DMS 273 (cell line): ENCODE measurements at regions not wholly inside any gene's neighbourhood (a gene's known extent, or its start where the extent isn't known, plus 50 kb on each side); places are given as distances from the start of the nearest gene placed in this dataset.

Source experiments
- DNase-seq: peaks from one replicate; lab custom pipeline; 2025; ENCODE audit not compliant: unreplicated experiment; lab: John Stamatoyannopoulos, UW

DNA sequence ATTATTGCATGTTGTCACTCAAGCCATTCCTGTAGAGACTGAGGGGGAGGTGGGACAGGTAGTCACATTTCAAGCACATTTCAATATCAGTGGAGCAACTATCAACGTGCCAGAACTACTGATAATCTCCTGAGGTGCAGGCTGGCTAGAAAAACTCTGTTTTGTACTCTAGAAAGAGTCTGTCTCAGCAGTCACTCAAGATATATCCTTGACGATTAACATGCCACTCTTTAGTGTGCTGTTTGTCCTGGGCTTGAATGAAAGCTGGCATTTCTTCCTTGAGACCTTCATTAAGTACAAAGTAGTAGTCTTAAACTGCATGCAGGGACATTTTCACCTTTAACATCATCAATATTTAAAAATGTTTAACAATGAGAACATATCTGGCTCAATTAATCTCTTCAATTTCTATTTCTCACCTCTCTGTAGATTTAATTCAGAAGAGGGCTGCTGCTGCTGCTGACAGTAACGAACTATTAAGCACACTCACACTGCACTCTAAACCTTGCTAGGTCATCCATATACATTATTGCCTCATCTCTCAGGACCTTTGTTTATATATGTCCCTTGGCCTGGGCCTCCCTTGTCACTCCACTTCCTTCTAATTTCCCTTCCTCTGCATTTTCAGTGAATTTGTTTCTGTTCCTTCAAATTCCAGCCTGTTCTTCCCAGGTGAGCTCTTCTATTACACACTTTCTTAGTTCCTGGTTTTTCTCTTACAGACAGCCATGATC lies 412.0 kb downstream of the HAPSTR1 start:
- DNase-seq: no peak

DNA sequence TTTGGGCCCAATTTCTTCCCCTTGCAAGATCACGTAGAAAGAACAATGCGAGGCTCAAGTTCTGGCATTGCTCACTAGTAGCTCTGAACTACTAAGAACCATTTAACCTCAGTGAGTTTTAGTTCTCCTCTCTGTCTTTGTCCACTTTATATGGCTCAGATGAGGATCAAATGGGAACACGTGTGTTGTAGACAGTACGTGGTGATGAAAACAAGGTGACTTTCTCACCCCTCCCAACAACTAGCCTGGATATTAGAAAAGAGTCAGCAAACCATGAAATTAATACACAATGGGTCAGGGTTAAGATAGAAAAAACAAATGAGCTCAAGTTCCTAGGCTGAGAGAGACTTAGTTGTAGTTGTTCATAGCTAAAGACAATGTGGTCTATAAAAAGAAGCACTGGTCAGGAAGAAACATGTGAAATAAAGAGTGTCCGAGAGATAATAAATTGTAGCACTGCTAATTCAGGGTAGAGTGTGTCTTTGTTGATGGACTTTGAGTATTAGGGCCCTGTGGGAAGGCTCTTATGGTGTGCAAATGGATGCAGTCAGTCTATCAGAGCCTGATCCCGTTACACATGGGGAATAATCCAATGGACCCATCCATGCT lies 417.0 kb downstream of the HAPSTR1 start:
- no peak for DNase-seq

DNA sequence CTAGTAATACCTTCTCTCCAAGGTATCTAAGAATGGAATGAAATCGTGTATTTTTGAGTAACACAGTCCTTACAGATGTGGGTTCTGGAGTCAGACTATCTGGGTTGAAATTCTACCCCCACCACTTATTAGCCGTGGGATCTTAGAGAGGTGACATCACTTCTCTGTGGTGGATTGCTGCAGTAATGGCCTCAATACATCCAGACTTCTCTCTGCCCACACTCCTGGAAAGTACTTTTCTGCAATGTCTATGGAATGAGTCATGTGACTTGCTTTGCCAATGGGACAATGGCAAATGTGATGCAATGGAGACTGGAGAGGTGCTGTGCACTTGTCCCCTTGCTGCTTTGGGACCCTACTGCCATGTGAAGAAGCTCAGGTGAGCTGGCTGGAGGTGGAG lies 418.2 kb downstream of the HAPSTR1 start:
- DNase-seq: no peak

DNA sequence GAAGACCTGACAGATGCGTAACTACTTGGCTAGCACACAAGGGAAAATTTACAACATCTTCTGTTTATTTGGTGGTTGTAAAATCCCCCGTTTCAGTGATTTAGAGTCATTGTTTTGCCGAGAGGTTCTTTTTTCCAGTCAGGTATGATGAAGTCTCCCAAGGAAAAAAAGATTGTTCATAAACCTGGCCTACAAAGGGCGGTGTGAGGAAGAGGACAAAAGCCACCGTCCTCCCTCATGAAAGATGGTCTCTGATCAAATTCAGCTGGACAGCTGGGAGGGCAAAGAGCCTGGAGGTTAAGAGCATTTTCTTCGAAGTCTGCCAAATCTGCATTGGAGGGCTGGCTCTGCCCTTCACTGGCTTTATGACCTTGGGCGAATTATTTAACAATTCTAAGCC lies 419.9 kb downstream of the HAPSTR1 start:
- no peak for DNase-seq

DNA sequence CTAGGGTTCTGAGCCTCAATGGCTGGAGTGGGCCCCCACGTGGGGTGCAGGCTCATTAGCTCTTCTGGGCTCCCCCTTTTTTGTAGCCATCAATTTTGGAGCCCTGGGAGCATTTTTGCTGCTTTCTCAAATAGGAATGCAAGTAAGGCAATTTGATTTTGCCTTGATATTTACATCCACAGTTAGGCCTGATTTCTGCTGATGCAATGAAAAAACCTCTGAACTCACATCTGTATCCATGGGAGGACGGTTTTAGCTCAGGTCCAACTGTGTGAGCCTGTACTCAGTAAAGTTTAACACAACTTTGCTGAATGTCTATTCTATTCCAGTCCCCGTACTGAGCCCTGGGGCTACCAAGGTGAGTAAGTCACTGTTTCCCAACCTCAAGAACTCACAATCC lies 425.0 kb downstream of the HAPSTR1 start:
- no peak for DNase-seq

DNA sequence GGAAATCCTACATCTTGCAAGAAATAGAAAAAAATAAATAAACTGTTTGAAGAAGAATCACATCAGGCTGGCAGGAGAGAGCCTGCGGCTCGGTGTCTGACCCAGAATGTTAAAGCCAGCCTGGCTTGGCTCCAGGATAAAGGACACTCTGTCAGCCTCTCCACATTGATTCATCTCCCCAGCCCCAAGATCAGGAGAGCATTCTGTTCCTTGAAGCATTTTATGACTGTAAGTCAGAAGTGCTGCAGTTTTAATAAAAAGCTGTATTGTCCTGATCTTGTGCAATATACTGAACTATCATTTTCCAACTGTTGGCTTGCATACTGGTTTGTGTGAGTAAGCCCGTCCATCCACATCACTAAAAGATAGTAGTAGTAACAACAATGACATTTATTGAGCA lies 426.6 kb downstream of the HAPSTR1 start:
- DNase-seq: no peak

DNA sequence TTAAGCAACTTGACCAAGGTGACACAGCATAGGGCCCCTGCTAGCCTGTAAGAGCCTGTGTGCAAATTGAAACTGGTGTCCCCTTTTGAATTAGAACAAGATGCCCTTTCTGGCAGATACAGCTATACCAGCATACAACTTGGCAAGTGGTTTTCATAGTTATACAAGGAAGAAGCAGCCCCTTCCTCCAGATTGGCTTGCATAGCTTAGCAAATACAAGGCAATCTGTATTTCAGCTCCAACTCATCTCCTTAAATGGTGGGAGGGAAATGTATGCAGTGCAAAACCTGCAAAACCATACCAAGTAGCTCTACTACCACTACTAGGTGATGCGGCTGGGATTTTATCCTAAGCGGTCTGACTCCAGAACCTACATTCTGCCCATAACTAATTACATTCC lies 427.1 kb downstream of the HAPSTR1 start:
- DNase-seq: no peak

DNA sequence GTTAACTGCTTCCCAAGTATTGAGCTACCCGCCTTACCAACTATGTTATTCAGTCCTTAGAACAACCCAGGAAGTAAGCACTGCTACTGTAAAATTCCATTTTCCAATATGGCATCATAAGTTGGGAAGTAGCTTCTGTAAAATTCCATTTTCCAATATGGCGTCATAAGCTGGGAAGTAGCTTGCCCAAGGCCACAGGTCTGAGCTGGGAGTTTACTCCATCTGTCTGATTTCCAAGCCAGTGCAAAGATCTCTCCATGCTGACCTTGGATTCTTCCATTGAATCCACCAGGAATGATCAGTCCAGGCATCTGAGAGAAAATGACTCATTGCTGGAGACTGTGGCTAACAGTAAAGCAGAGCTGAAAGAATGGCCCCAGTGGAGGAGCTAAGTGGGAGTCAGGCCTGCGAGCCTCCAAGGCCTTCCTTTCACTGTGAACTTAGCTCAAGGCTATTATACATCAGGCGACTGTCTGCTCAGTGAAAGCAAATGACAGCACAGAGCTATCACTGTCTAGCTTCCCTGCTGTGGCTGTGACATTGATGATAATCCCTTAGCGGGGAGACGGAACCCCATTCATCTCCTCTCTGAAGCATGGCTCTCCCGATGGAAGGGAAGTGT lies 430.4 kb downstream of the HAPSTR1 start:
- DNase-seq: no peak

DNA sequence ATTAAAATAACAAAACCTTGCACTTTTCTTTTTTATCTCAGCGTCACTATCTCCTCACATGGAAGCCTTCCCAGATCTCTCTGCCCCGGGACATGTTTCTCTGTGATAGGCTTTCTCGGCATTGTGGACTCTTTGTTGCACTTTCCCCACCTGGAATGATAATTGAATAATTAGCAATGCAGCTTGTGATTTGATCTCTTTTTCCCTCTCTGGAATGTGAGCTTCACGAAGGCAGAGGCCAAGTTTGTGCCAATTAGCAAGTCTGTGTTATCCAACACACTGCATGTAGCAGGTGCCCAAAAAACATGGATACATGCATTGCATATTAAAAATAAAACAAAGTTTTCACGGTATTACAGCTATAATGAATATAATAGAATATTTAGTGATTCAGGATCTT lies 431.2 kb downstream of the HAPSTR1 start:
- no peak for DNase-seq

DNA sequence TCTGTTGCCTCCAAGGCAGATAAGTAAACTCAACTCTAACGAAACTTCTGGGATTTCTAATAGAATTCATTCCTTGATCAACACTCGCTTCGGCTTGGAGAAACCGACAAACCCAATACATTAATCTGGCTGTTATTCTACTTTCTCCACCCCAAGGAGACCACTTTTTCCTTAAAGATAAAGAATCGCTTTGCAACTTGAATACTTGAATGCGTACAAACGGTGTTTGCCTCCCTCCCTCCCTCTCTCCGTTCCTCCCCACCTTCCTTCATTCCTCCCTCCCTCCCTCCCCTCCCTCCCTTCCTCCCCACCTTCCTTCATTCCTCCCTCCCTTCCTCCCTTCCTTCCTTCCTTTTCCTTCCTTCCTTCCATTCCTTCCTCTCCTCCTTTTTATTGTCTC lies 432.6 kb downstream of the HAPSTR1 start:
- DNase-seq: no peak

DNA sequence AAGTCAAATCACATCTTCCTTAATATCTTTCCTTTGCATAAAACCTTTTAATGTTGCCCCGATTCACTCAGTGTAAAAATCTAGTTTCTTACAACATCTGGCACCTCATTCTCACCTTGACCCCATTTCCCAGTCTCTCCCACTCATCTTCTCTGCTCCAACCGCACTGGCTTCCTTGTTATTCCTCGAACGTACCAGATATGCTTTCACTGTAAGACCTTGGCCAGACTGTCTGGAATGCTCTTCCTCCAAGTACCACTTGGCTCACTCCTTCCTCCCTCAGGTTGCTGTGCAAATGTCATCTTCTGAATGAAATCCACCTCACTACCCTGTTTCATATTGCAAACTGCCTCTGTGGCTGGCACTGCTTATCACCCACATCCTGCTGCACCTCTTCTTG lies 433.6 kb downstream of the HAPSTR1 start:
- no peak for DNase-seq

DNA sequence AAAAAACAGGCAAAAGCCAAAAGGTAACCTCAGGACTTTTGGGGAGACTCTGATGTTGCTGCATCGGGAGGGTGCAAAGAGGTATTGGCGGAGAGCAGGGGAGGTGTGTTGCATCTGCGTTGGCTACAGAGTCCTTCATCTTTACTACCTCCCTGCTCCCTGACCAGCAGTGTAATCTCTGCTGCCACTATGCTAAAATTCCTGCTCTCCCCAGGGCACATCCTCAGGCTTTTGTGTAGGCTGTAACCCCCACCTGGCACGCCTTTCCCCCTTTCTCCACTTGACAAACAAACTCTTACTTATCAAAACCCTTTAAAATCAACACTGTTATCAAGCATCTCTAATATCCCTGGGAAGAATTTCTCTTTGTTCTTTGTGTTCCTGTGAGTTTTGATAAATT lies 435.3 kb downstream of the HAPSTR1 start:
- DNase-seq: no peak

DNA sequence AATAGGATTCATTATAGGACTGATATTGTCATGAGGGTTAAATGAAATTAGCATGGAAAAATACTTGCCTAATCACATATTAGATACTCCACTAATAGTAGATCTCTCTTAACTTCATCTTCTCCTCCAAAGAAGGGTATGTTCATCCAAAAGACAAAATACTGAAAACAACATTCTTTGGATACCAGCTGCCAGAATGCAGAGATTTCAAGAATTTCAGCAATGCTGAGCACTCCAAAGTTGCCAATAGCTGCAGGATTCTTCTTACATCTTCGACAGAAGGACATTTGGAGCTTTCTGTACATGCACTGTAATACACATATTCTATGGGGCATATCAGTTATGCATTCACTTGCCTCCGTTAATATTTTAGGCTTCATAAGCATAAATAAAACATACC lies 436.5 kb downstream of the HAPSTR1 start:
- DNase-seq: no peak

DNA sequence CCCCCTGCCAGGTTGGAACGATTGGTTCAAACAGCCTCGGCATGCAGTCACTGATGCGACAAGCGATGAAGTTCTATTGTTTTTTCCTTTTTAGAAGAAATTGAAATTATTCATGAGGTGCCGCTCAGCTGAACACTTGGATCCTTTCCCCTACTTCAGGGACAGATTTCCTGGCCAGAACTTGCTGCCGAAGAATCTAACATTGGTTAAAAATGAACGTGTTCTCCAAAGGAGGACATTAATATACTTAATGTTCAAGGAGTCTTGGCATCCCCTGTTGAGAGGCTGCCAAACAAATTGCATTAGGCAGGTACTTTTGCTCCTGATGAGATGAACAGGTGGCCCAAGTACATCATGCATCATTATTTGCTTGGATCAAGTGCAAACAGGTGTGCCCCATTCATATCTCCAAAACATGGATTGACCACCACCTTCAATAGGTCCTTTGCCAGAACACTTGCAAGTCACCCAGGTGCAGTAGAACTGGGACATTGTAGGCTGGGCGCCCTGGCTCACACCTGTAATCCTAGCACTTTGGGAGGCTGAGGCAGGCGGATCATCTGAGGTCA lies 437.2 kb downstream of the HAPSTR1 start:
- no peak for DNase-seq

DNA sequence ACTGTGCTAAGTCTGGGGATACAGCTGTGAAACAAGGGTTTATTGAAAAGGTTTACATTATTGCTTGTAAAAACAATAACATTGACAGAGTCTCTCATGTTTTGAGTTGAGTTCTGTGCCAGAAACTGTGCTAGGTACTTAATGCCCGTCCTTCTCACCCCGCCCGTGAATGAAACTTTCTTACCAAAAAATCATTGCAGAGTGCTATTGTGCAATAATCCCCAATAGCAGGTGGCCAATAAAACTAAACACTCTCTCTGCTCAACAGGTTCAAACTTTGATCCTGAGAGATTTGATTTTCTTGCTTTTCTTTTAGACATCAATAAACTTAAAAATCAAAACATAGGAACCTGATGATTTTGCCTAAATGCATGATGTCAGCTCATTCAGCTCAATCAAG lies 441.6 kb downstream of the HAPSTR1 start:
- no peak for DNase-seq

DNA sequence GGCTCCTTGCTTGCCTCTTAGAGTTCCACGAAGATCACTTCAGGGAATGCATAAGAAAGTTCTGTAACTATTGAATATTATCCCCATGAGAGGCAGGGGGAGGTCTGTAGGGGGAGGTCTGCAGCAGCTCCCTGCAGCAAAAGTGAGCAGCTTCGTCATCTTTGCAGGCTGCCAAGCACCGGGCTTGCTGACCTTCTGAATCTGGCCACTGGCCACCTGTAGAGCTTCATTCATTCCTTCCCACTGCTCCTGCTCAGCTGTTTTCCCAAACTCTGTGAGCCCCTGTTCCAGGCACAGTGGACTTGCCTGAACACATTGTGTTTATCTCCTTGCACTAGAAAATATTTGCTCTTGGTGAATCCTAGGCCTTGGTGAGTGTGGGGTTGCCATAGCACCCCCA lies 443.3 kb downstream of the HAPSTR1 start:
- DNase-seq: no peak

DNA sequence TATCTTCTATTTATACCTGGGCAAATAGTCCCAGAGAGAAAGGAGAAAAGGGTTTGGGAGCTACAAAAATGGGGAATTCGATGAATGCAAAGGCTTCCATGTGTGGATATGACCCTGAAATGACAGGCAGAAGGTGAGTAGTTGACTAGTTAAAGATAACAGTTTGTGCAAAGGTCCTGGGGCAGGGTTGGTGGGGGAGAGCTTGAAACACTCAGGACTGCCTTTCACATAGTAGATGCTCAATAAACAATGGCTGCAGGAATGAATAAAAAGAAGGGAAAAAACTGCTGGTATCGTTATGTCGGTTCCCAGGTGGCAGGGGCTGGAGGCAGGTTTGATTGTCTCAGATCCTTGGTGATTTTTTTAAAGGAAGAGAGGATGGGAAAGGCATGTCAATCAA lies 445.5 kb downstream of the HAPSTR1 start:
- no peak for DNase-seq

DNA sequence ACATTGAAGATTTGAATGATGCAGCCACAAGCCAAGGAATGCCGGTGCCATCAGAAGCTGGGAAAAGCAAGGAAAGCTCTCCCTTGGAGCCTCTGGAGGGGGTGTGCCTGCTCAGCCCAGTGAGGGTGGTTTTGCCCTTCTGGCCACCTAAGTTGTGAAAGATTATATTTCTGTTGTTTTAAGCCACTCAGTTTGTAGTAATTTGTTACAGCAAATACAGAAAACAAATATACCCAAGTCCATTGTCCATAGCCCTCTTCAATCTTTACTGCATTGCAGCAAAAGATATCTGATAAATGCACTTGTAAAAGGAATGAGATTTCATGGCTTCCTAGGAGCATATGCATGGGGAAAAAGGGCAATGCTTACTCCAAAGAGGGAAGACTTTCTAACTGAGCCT lies 447.9 kb downstream of the HAPSTR1 start:
- DNase-seq: no peak

DNA sequence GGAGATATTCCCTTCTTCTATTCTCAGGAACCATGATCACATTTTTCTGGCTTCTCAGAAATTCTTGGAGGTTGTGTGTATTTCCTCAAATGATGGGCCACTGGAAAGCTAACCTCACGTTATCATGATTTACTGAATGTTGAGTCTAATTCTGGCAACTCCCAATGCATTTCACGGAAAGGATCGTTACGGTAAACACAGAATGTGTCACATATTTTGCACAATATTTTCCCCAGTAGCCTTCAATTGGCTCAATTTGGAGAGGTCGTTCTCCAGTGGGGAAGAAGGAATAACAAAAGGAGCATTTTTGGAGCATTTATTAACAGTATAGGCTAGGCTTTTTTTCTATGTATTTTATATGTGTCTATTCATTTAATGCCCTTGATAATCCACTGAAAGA lies 450.3 kb downstream of the HAPSTR1 start:
- DNase-seq: no peak

DNA sequence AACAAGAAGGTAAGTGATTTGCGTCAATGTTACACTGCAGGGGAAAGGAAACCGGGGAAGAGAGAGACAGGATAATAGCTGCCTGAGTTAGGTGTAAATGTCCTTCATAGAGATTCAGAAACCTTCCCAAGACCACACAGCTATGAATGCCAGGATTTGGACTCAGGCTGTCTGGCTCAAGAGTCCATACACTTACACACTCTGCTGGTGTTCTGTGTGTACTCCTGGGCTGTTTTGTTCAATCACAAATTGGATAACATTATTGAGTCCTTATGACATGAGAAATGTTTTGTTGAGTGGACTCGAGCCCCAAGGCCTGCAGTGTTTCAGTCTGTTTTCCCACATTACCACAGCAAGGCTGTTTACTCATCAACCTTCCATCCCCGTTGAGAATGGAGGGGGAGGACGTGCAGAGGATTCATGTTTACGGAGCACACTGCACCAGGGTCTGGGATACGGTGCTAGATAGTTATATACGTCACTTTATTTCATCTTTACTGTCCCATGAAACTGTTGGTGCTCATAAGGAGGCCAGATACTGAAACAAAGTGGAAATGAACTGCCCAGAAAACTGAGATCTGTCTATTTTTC lies 450.8 kb downstream of the HAPSTR1 start:
- DNase-seq: no peak

DNA sequence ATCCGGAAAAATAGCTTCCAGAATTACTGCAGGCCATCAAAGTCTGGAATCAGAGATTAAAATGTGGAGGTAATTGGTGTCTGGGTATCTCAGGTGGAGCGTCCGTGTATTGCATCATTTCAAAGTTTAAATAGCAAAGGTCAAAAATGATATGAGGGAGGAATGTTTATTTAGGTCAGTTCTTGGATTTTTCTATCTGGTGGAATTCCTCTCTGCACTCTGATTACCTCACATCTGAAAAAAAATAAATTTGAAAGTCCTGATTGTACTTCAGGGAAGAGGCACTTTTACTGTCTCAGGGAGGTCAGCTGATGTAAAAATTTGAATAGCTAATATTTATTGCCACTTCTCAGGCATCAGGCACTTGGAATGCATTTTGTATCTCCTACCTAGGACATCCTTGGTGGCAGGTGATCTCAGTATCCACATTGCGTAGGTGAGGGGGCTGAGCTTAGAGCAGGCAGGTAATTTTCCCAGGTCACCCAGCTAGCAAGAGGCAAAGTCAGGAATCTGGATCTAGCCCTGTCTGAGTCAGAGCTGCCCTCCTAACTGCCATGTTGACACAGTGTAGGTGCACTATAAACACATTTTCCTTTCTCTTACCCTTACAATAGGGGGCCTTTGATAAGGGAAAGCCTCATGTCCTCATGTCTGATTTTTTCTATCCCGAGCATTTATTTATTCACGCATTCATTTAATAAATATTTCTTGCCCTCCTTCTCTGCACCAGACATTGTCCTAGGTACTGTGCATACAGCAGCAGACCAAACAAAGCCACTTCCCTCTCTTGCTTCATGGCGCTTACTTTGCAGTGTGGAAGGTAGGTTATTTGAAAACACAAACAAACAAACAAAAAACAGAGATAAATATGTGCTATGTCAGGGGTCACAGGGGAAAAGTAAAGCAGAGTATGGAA lies 454.3 kb downstream of the HAPSTR1 start:
- DNase-seq: no peak
